ENCODE measurements at regions not wholly inside any gene's neighbourhood (a gene's known extent, or its start where the extent isn't known, plus 50 kb on each side); places are given as distances from the start of the nearest gene placed in this dataset.

GRCh38 chr1:21346365-21347071, 56.3 kb upstream of the ECE1 start:
- DNase-seq, result no peak

GRCh38 chr1:21344750-21345443, 54.6 kb upstream of the ECE1 start:
- no peak for DNase-seq

GRCh38 chr1:21344098-21344749, 54.0 kb upstream of the ECE1 start:
- no peak for DNase-seq

- DNase-seq, result no peak
These were observed 52.9 kb upstream of the ECE1 start for GRCh38 chr1:21342961-21343838.

GRCh38 chr1:21341517-21342078, 51.3 kb upstream of the ECE1 start:
- DNase-seq, result no peak

GRCh38 chr1:21341022-21341421, 50.8 kb upstream of the ECE1 start:
- no peak for DNase-seq

GRCh38 chr1:21340230-21340945, 50.1 kb upstream of the ECE1 start:
- DNase-seq, result peak; percentile 55
